ENCODE measurements at regions not wholly inside any gene's neighbourhood (a gene's known extent, or its start where the extent isn't known, plus 50 kb on each side); places are given as distances from the start of the nearest gene placed in this dataset.
A peak's percentile ranks its signal among the peaks of the same experiment; 100 is the strongest.

DNA sequence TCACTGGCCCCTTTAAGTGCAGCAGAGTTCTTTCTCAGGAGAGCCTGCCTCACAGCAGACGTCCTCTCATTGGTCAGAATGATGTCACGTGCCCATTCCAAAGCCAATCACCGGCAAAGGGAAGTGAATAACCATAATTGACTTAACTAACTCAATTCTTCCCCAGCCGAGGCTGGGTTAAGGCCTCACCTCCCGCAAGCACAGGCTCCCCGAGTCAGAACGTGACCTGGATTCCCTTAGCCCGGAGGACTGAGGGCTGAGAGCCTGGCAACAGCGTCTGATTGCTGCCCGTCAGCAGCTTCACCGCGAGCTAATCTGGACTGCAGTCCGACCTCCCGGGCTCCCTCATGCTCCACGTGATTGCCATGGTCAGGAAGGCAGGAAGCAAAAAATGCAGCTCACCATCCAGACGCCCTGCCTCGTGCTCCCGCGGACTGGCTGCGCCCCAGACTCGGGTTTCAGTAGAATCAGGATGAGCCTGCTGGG lies 92.1 kb upstream of the FZD10 start:
- ATAC-seq (peak; percentile 34), DNase-seq (ENCODE audit: low spot score) (no peak)

DNA sequence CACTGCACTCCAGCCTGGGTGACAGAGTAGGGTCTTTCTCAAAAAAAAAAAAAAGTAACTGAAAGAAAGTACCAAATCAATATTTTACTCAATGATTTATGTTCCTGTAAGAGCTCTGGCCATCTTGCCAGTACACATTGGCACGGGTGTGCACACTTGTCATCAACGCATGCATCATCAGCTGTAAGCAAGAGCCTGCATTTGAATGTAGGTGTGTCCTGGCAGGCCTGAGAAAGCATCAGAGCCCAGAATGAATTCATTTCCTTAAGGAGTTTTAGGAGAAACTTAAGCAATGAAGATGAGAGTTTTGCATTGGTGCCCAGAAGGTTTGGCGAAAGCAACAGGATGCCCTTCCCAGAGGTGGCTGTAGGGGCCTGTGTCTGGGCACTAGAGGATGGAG lies 88.5 kb upstream of the FZD10 start:
- no peak for DNase-seq (ENCODE audit: low spot score)
- ATAC-seq, result no peak

DNA sequence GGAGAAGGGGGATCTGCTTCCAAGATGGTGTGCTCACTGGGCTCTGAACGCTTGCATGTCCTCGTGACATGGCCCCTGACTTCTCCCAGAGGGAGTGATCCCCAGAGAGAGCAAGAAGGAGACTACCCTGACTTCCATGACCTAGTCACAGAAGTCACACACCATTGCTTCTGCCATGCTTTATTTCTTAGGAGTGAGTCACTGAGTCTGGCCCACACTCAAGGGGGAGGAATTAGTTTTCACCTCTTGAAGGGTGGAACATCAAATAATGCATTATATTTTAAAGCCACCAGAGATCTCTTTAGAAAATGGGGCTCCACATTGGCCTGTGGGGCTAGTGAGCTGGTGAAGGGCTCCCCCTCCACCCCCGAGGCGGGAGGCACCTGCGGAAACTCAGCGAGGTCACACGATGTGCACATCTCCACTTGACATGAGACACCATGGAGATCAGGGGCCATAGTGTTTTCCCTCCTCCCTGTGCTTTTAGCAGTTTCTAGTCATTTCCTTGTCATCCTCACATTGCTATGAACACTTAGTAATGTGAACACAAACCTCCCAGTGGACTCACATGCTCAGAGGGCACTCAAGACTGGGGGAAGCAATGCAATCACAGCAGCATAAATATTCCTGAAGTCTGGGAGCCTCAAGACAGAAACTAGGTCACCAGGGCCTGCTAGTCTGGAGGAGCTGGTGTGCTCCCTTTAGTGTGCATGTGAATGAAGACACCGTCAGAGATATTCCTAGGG lies 87.4 kb upstream of the FZD10 start:
- no peak for ATAC-seq
- no peak for DNase-seq (ENCODE audit: low spot score)

DNA sequence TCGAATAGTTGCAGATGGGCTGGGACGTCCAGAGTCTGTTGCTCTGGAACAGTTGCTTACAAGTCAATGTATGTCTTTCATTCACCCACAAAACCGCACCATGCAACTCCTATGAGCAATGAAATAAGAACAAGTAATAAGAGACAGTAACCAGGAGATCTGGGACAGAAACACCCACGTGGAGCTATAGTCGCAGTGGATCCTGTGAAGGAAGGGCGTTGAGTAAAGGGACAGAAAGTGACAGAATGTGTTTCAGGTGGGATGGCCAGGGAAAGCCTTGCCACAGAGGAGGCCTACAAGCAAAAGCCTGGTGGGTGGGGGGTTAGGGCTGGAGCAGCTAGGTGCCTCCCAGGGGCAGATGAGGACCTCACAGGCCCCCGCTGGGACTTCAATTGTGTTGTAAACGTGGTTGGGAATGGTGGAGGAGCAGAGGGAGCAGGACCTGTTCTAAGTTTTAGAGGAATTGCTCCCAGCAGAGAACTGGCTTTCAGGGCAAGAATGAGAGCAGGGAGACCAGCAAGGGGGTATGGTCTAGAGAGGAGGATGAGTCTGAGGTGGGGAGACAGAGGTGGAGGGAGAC lies 86.7 kb upstream of the FZD10 start:
- ATAC-seq, result no peak
- DNase-seq (ENCODE audit: low spot score), result no peak

DNA sequence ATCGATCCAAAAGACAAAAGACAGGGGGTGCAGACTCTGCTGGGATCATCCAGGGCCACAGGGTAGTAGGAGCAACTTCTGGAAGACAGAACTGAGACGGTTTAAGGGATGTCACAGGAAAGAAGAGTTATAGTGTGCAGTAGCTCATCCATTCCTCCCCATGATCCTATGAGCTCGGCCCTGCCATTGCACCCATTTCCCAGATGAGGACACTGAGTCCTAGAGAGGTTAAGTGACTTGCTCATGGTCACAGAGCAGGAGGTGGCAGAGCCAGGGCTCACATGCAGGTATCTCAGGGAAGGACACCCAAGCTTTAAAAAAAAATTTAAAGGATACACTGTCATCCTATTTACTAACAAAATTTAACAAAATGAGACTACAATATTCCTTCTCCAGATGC lies 86.1 kb upstream of the FZD10 start:
- no peak for DNase-seq (ENCODE audit: low spot score)
- ATAC-seq, result no peak

DNA sequence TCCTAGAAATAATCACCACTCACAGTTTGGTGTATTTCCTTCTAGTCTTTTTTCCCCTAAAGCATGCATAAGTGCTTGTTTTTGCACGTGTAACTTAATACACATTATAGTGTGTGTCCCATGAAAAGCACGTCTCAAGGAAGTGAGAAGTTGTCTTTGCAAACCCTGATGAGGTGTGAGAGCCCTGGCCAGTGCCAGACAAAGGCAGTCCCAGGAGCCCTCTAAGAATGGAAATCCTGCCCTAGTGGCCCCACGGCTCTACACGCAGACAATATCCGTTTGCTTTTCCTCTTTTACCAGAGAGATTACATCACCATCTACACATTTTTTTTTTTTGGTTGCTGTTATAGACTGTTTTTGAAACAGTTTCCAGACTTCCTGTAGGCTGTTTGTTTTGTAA lies 85.5 kb upstream of the FZD10 start:
- ATAC-seq (no peak), DNase-seq (ENCODE audit: low spot score) (no peak)

DNA sequence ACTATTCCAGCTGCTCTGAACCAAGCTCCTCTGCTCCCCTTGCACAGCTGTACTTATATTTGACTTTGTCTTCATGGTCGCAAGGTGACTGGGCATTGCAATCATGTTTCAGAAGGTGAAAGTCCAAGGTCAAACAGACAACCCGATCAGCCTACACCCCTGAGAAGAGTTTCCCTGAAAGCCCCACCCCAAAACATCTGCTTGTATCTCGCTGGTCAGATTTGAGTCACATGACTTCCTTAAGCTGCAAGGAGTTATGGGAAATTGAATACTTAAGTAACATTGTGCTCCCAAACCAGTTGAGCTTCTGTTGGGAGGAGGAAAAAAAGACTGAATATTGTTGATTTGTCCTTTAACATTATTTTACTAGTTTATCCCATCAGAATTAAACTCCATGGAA lies 83.4 kb upstream of the FZD10 start:
- no peak for ATAC-seq
- no peak for DNase-seq (ENCODE audit: low spot score)

DNA sequence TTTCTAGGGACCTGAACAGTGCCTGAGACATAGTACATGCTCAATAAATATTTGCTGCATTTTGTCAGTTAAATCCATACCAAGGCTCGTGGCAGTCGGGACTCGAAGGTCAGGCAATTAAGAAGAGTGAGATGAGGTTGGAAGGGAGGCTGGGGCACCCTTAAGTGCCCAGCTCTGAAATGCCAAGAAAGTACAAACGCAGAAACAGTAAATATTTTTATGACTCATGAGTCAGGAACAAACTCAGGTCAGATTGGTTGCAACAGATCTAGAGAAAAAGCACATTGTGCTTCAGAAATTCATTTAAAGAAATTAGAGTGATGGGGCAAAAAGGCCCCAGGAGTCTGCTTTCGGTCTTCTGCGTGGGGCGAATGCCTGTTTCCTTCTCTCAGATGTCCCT lies 83.0 kb upstream of the FZD10 start:
- no peak for ATAC-seq
- DNase-seq (ENCODE audit: low spot score), result no peak

DNA sequence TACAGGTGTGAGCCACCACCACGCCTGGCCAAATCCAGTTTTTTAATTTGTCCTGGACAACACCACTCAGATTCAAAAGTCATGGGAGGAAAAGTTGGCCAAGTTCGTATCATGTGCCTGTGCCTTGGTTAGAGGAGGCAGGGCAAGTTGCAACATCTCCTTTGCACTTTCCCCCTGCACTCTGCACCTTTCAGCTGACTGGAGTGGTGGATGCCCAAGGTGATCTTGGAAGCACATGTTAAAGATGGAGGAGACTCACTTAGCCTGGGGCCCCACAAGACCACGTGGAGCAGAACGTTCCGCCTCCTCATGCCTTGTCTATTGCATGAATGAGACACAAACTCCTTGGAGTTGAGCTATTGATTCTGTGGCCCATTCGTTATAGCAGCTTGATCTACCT lies 82.1 kb upstream of the FZD10 start:
- ATAC-seq, result peak; percentile 60
- DNase-seq (ENCODE audit: low spot score), result no peak

DNA sequence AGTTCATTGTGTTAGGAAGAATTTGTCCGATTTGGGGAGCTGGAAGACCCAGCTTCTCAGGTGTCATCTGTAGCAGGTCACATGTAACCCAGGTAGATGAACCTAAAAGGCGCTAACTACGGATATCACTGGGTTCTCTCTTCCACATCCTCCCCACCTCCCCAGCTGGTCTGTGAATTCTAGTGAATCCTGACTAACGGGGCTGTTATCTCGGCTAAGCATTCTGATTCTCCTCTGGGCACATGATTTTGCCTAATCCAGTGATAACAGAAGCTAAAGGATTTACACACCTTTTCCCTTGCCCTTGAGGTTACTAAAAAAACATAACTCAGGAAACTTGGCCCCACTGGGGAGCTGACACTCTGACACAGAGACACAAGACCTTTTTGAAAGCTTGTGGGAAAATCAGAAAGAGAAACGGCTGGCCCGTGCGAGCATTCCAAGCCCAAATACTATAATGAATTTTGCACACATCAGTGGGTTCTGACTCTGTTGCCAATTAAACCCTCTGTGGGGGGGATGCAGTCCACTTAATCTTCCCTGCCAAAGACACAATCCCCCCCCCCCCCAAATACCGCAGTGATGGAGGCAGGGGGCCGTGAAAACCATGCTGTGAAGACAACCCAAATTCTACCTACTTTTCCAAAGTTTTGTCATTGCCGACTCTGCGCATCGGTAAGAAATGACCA lies 81.0 kb upstream of the FZD10 start:
- DNase-seq (ENCODE audit: low spot score), result no peak
- ATAC-seq, result no peak

DNA sequence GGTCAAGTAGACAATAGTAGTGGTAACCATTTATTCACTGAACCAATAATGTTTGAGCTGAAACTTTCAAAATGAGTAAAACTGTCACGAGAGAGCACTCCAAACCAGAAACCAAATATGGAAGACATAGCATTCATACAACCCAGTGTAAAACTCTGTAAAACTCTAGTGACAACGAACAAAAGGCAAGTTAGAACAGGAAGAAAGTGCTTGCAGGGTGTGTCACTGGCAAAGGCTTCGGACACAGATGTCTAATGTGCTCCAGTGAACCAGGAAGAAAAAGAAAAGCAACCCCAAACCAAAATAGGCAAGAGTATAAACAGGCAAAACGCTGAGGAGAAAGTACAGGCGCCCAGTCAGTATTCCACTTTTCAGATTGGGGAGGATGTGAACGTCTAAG lies 79.3 kb upstream of the FZD10 start:
- no peak for ATAC-seq
- DNase-seq (ENCODE audit: low spot score), result no peak

DNA sequence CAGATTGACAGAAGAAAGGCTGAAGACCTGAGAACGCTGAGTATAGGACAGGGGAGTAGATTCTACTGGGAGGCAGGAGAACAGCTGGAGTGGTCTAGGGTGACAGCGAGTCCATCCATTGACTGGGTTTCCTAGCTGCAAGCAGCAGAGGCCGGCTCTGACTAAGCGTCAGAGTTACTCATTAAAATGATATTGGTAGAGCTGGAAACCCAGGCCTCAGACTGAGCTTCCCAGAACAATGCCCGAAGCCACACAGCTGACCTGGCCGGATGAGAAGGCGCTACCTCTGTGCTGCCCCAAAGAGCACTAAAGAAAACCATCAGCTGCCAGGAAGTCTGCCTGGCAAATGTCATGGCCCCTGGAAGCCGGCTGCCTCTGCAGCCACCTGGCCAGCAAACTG lies 78.5 kb upstream of the FZD10 start:
- no peak for ATAC-seq

DNA sequence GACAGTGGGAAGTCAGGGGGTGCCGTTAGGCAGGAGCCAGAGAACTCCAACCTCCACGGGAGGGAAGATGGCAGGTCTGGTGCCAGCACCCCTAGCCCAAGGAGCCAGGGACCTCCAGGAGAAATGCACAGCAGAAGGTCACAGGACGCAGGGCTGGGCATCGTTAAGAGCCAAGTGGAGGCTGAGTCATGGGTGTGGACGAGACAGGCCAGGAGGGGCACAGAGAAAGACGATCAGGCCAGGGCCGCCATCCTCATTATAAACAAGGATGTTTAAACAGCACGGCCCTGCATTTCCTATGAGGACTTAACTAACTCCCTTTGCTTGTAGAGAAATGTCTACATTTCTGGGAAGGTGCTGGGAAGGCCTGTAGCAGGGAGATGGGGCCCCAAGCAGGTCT lies 77.9 kb upstream of the FZD10 start:
- DNase-seq (ENCODE audit: low spot score) (no peak), ATAC-seq (no peak)

More for the DNA sequence above, 78.5 kb upstream of the FZD10 start:
- DNase-seq (ENCODE audit: low spot score), result no peak

DNA sequence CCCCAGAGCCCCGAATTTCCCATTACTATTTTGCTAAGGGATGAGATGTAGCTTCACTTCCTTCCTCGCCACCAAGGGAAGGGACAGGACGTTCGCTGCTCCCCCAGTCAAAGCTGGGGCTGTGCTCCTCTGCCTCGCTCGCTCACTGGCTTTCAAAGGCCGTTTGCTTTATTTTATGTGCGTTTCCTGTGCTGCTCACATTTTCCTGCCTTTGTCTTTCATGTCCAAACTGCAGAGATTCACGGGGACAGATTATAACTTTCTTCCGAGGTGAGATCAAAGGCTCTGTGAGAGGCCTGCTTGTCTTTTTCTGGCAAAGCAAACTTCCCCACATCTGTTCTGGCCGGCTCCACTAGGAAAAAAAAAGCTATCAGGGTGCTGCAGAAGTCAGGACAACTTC lies 76.0 kb upstream of the FZD10 start:
- no peak for ATAC-seq
- no peak for DNase-seq (ENCODE audit: low spot score)

DNA sequence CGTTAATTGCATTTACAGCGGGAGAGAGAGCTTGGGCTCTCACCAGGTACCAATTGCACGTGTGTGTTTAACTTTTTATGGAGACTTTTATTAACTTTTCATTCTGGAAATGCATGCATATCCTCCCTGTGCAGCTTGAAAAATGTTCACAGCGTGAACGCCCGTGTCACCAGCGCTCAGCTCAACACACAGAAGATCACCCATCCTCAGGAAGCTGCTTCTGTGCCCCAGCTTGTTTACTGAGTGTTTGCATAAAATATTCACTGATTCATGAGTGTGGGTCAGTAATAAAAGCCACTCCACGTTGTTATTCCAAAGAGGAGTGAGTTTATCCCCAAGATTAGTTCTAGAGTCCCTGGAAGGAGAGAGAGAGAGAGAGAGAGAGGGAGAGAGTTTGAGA lies 75.5 kb upstream of the FZD10 start:
- ATAC-seq, result no peak
- no peak for DNase-seq (ENCODE audit: low spot score)

DNA sequence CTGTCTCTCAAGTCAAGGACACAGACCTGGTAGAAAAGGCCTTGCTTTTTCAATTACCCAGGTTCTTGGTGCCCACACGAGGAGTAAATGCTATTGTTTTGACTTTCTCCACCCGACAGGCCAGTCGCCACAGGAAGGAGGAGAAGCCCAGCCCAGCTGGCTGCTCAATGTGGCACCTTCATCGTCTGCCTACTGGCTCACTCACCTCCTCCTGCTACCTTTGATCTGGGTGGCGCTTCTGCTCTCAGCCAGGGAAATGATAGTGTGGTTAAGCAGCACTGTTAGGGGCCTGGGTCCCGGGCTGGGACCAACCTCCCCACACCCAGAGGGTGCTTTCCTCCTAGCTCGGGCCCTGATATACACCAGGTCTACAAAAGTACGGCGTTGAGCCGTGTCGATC lies 75.0 kb upstream of the FZD10 start:
- ATAC-seq (no peak), DNase-seq (ENCODE audit: low spot score) (no peak)

DNA sequence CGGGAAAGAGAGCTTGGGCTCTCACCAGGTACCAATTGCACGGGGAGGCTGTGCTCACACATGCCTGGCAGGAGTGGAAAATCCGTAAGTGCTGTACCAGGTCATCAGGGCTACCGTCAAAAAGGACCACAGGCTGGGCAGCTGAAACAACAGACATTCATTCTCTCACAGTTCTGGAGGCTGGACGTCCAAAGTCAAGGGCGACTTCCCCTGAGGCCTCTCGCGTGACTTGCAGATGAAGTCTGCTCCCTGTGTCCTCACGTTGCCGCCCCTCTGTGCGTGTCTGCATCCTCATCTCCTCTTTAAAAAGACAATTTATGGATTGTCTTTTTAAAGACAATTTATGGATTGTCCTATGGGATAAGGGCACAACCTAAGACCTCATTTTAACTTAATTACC lies 73.8 kb upstream of the FZD10 start:
- no peak for ATAC-seq
- DNase-seq (ENCODE audit: low spot score), result no peak

DNA sequence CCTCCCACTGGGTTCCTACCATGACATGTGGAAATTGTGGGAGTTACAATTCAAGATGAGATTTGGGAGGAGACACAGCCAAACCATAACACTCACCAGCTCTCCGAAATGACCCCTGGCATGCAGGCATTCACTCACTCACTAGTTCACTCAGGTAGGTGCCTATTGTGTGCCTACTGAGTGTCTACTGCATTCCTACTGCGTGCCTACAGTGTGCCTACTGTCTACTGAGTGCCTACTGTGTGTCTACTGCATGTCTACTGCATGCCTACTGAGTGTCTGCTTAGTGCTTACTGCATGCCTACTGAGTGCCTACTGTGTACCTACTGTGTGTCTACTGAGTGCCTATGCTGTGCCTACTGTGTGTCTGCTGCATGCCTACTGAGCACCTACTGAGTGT lies 71.7 kb upstream of the FZD10 start:
- no peak for ATAC-seq
- no peak for DNase-seq (ENCODE audit: low spot score)

DNA sequence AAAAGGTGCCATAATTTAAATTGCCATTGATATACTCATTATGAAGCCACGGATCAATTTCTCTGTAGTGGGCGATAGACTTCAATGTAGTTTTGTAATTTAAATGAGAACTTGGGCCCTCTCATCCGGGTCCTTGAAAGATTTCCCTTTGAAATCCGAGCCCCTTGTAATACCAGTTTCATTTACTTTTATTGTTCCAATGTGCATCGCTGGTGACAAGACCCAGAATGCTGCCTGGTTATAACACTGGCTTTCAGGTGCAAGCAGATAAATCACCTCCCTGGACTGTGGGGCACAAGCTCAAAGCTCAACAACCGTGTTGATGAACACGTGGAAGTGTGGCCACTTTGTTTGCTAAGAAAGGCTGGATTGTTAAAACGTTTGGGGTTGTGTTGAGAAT lies 68.9 kb upstream of the FZD10 start:
- ATAC-seq, result no peak
- DNase-seq (ENCODE audit: low spot score), result no peak

DNA sequence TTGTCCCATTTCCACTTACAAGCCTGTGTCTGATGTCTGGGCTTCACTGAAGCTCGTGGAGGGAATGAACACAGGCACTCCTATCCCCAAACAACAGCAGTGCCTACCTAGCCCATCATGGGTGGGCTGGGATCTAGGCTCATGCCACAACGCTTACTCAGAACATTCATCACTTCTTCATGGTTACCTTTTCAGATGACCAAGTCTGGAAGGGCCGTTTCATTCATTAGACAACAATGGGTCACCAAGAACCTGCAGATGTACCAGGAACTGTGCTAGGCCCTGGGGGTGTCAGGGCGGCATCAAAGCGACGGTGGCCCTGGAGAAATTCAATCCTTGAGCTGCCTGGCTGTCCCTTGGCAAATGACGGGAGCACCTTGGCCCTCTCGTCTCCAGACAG lies 64.9 kb upstream of the FZD10 start:
- no peak for DNase-seq (ENCODE audit: low spot score)
- no peak for ATAC-seq

DNA sequence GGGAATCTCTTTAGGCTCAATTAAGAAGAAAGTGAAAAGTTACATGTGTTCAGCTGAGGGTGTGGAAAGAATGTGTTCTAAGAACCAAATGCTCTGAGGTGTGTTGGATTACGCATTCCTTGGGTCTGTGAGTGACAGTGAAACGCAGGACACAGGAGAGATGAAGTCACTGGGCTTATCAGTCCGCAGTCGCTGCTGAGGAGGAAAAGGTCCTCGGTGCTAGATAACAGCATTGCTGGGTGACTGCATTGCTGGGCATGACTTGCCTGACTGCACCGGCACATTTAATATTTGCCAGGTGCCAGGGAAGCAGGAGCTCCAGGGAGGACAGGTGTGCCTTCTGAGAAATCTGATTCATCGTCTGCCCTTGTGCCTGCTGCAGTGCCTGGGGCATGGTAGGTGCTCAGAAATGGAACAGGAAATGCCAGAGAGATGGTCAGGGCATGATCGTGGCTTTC lies 64.4 kb upstream of the FZD10 start:
- DNase-seq (ENCODE audit: low spot score), result no peak
- ATAC-seq, result no peak

DNA sequence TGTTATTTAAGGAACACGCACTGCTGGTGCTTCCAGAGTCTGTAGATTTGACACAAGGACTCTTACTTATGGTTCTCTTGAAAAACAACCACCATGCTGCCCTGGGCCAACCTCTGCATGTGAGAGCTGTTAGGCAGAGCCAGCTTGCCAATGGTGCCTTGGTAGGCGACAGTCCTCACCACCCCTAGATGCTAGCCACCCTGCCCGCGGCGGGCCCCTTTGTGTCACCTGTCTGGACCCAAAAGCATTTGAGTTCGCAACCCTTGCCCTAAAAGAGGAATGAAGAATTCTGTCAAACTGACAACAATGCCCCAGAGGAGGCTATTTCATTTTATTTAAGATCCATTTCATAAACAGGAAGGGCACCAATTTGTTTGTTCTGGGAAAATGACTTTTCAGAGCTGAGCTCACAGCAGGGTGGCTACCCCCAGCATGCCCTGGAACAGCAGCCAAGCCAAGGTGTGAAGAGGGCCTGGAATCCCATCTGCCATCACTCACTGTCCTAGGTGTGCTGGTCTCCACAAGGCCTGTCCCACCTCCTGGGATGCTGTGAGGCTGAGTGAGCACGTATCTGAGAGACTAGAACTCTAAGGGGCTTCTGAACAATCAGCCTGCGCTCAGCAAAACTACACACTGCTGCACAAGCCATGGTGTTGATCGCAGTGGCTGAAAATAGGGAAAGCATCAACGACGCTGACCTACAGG lies 63.8 kb upstream of the FZD10 start:
- DNase-seq (ENCODE audit: low spot score) (no peak), ATAC-seq (no peak)

Data from left lobe of liver (tissue), 2 donors.